Naive B cell (primary cell): ENCODE measurements at regions not wholly inside any gene's neighbourhood (a gene's known extent, or its start where the extent isn't known, plus 50 kb on each side); places are given as distances from the start of the nearest gene placed in this dataset.
A peak's percentile ranks its signal among the peaks of the same experiment; 100 is the strongest.

Experiments
- ATAC-seq, 2 donors: fragments of 150-1000 bp; cut with Tn5 transposase; 2 replicates each; pipeline ENCODE4 v1.10.0; 2021; ENCODE audit warnings: low read depth in 2 of 2, mild to moderate bottlenecking in 2 of 2, moderate library complexity in 2 of 2
- DNase-seq: peaks from one replicate; pipeline ENCODE4 v3.0.0; 2022
- H3K27ac Mint-ChIP-seq, 6 donors: one replicate each; pipeline ENCODE4 v1.8.0; 2020 to 2022; ENCODE audit warnings: mild to moderate bottlenecking in 6 of 6, mixed read lengths in 6 of 6, moderate library complexity in 5 of 6, inconsistent platforms in 2 of 6
- H3K27me3 Mint-ChIP-seq, 3 donors: one replicate each; pipeline ENCODE4 v1.8.0; 2021 to 2022; ENCODE audit warnings: mixed read lengths in 3 of 3, mild to moderate bottlenecking in 1 of 3
- H3K36me3 Mint-ChIP-seq, 2 donors: one replicate each; pipeline ENCODE4 v1.8.0; 2020 to 2022; ENCODE audit warnings: mixed read lengths in 2 of 2, inconsistent platforms in 1 of 2, mild to moderate bottlenecking in 1 of 2
- H3K4me1 Mint-ChIP-seq, 3 donors: one replicate each; pipeline ENCODE4 v1.8.0; 2020 to 2022; ENCODE audit warnings: mixed read lengths in 3 of 3, inconsistent platforms in 1 of 3, mild to moderate bottlenecking in 1 of 3, moderate library complexity in 1 of 3
- H3K4me3 Mint-ChIP-seq, 8 donors: one replicate each; pipeline ENCODE4 v1.8.0; 2020 to 2022; ENCODE audit warnings: mild to moderate bottlenecking in 8 of 8, mixed read lengths in 8 of 8, moderate library complexity in 8 of 8, inconsistent platforms in 2 of 8
- H3K9me3 Mint-ChIP-seq, 7 donors: one replicate each; pipeline ENCODE4 v1.8.0; 2020 to 2022; ENCODE audit warnings: mixed read lengths in 7 of 7, mild to moderate bottlenecking in 5 of 7, inconsistent platforms in 2 of 7, moderate library complexity in 1 of 7

- ATAC-seq = no peak
- DNase-seq = no peak
- no peaks in the 10 kb centered on the region for H3K36me3 Mint-ChIP-seq
- H3K27me3 Mint-ChIP-seq = no peaks in the 10 kb centered on the region
- H3K9me3 Mint-ChIP-seq = no peaks in the 10 kb centered on the region
- H3K27ac Mint-ChIP-seq = peak overlapping the region in 2 of 6 donors; percentile 5 to 11
- H3K4me1 Mint-ChIP-seq = no peaks in the 10 kb centered on the region
- H3K4me3 Mint-ChIP-seq = no peak overlapping the region
These were observed 70.9 kb upstream of the S1PR1 start for GRCh38 chr1:101165954-101166353.

- H3K4me3 Mint-ChIP-seq = no peak overlapping the region
- DNase-seq = no peak
- no peak for ATAC-seq
- H3K9me3 Mint-ChIP-seq = no peaks in the 10 kb centered on the region
- H3K36me3 Mint-ChIP-seq = no peaks in the 10 kb centered on the region
- no peaks in the 10 kb centered on the region for H3K4me1 Mint-ChIP-seq
- H3K27ac Mint-ChIP-seq = no peak overlapping the region
- H3K27me3 Mint-ChIP-seq = no peaks in the 10 kb centered on the region
These were observed 71.3 kb upstream of the S1PR1 start for GRCh38 chr1:101165532-101165931.

- Mint-ChIP-seq H3K27me3 (no peaks in the 10 kb centered on the region), H3K4me1 (no peaks in the 10 kb centered on the region), H3K9me3 (no peaks in the 10 kb centered on the region), H3K27ac (no peak overlapping the region), H3K4me3 (no peak overlapping the region), H3K36me3 (no peaks in the 10 kb centered on the region)
- no peak for ATAC-seq
- DNase-seq = no peak
These were observed 72.0 kb upstream of the S1PR1 start for GRCh38 chr1:101164776-101165175.

- Mint-ChIP-seq H3K9me3 (no peaks in the 10 kb centered on the region), H3K27ac (no peak overlapping the region)
These were observed 73.8 kb upstream of the S1PR1 start for GRCh38 chr1:101162736-101163735.

GRCh38 chr1:101162300-101162699, 74.5 kb upstream of the S1PR1 start:
- ATAC-seq = no peak
- H3K4me1 Mint-ChIP-seq = peaks cover 0 to 6% (median 0%) of the 10 kb centered on the region in 3 donors
- H3K27ac Mint-ChIP-seq = no peak overlapping the region
- H3K36me3 Mint-ChIP-seq = no peaks in the 10 kb centered on the region
- no peaks in the 10 kb centered on the region for H3K27me3 Mint-ChIP-seq
- H3K4me3 Mint-ChIP-seq = no peak overlapping the region
- no peaks in the 10 kb centered on the region for H3K9me3 Mint-ChIP-seq
- no peak for DNase-seq

More at GRCh38 chr1:101162736-101163735, 73.8 kb upstream of the S1PR1 start:
- H3K27me3 Mint-ChIP-seq = no peaks in the 10 kb centered on the region
- no peaks in the 10 kb centered on the region for H3K36me3 Mint-ChIP-seq
- no peak for DNase-seq
- peaks cover 0 to 6% (median 0%) of the 10 kb centered on the region in 3 donors for H3K4me1 Mint-ChIP-seq
- H3K4me3 Mint-ChIP-seq = no peak overlapping the region
- ATAC-seq = no peak

GRCh38 chr1:101161619-101162018, 75.2 kb upstream of the S1PR1 start:
- ATAC-seq (no peak), DNase-seq (no peak)
- Mint-ChIP-seq H3K9me3 (no peaks in the 10 kb centered on the region), H3K4me1 (peaks cover 0 to 6% (median 0%) of the 10 kb centered on the region in 3 donors), H3K27me3 (no peaks in the 10 kb centered on the region), H3K27ac (no peak overlapping the region), H3K4me3 (no peak overlapping the region), H3K36me3 (no peaks in the 10 kb centered on the region)

GRCh38 chr1:101158424-101158823, 78.4 kb upstream of the S1PR1 start:
- no peaks in the 10 kb centered on the region for H3K27me3 Mint-ChIP-seq
- no peak for ATAC-seq
- H3K36me3 Mint-ChIP-seq = no peaks in the 10 kb centered on the region
- H3K27ac Mint-ChIP-seq = no peak overlapping the region
- no peak overlapping the region for H3K4me3 Mint-ChIP-seq
- peaks cover 0 to 6% (median 0%) of the 10 kb centered on the region in 3 donors for H3K4me1 Mint-ChIP-seq
- no peaks in the 10 kb centered on the region for H3K9me3 Mint-ChIP-seq
- DNase-seq = no peak

- no peaks in the 10 kb centered on the region for H3K36me3 Mint-ChIP-seq
- H3K27ac Mint-ChIP-seq = no peak overlapping the region
- DNase-seq = no peak
- peaks cover 0 to 11% (median 0%) of the 10 kb centered on the region in 3 donors for H3K4me1 Mint-ChIP-seq
- H3K9me3 Mint-ChIP-seq = no peaks in the 10 kb centered on the region
- H3K4me3 Mint-ChIP-seq = no peak overlapping the region
- no peak for ATAC-seq
- no peaks in the 10 kb centered on the region for H3K27me3 Mint-ChIP-seq
These were observed 82.3 kb upstream of the S1PR1 start for GRCh38 chr1:101154547-101154946.

GRCh38 chr1:101153692-101154091, 83.1 kb upstream of the S1PR1 start:
- Mint-ChIP-seq H3K4me1 (peaks cover 0 to 7% (median 0%) of the 10 kb centered on the region in 3 donors), H3K27ac (no peak overlapping the region), H3K36me3 (no peaks in the 10 kb centered on the region), H3K9me3 (no peaks in the 10 kb centered on the region), H3K4me3 (no peak overlapping the region), H3K27me3 (no peaks in the 10 kb centered on the region)
- DNase-seq (no peak), ATAC-seq (no peak)

- H3K27me3 Mint-ChIP-seq = no peaks in the 10 kb centered on the region
These were observed 84.2 kb upstream of the S1PR1 start for GRCh38 chr1:101152633-101153032.

GRCh38 chr1:101151286-101151685, 85.5 kb upstream of the S1PR1 start:
- no peak overlapping the region for H3K4me3 Mint-ChIP-seq
- no peaks in the 10 kb centered on the region for H3K9me3 Mint-ChIP-seq
- no peaks in the 10 kb centered on the region for H3K27me3 Mint-ChIP-seq
- H3K4me1 Mint-ChIP-seq = peaks cover 0 to 6% (median 0%) of the 10 kb centered on the region in 3 donors
- H3K36me3 Mint-ChIP-seq = no peaks in the 10 kb centered on the region
- no peak for ATAC-seq
- H3K27ac Mint-ChIP-seq = no peak overlapping the region
- no peak for DNase-seq

More at GRCh38 chr1:101152633-101153032, 84.2 kb upstream of the S1PR1 start:
- no peak overlapping the region for H3K4me3 Mint-ChIP-seq
- H3K4me1 Mint-ChIP-seq = peaks cover 0 to 6% (median 0%) of the 10 kb centered on the region in 3 donors
- H3K36me3 Mint-ChIP-seq = no peaks in the 10 kb centered on the region
- no peak overlapping the region for H3K27ac Mint-ChIP-seq
- H3K9me3 Mint-ChIP-seq = no peaks in the 10 kb centered on the region
- DNase-seq (no peak), ATAC-seq (no peak)

GRCh38 chr1:101150670-101151069, 86.1 kb upstream of the S1PR1 start:
- Mint-ChIP-seq H3K4me3 (no peak overlapping the region), H3K4me1 (peaks cover 0 to 6% (median 0%) of the 10 kb centered on the region in 3 donors), H3K27ac (no peak overlapping the region), H3K9me3 (no peaks in the 10 kb centered on the region), H3K27me3 (no peaks in the 10 kb centered on the region), H3K36me3 (no peaks in the 10 kb centered on the region)
- no peak for ATAC-seq
- no peak for DNase-seq

- ATAC-seq = no peak
- no peak overlapping the region for H3K4me3 Mint-ChIP-seq
- H3K27ac Mint-ChIP-seq = peak overlapping the region in 1 of 6 donors; percentile 2
- no peaks in the 10 kb centered on the region for H3K36me3 Mint-ChIP-seq
- no peak for DNase-seq
- no peaks in the 10 kb centered on the region for H3K27me3 Mint-ChIP-seq
- peaks cover 1 to 8% (median 4%) of the 10 kb centered on the region in 3 donors for H3K4me1 Mint-ChIP-seq
- no peaks in the 10 kb centered on the region for H3K9me3 Mint-ChIP-seq
These were observed 86.6 kb upstream of the S1PR1 start for GRCh38 chr1:101150266-101150665.

- H3K27ac Mint-ChIP-seq = no peak overlapping the region
- no peak for ATAC-seq
These were observed 87.8 kb upstream of the S1PR1 start for GRCh38 chr1:101148980-101149379.

More at GRCh38 chr1:101148980-101149379, 87.8 kb upstream of the S1PR1 start:
- no peak for DNase-seq
- Mint-ChIP-seq H3K4me1 (peaks cover 8 to 19% (median 14%) of the 10 kb centered on the region in 3 donors), H3K4me3 (no peak overlapping the region), H3K9me3 (no peaks in the 10 kb centered on the region), H3K27me3 (no peaks in the 10 kb centered on the region), H3K36me3 (no peaks in the 10 kb centered on the region)
